Thyroid gland (tissue), 4 donors: ENCODE measurements at regions not wholly inside any gene's neighbourhood (a gene's known extent, or its start where the extent isn't known, plus 50 kb on each side); places are given as distances from the start of the nearest gene placed in this dataset.

Source experiments
- CTCF ChIP-seq, 6 experiments: fragments of 200-600 bp in 3 of 6; fragments of 450-650 bp in 3 of 6; sonication (generic) in 3 of 6; IDR thresholded peaks; one replicate each; pipeline ENCODE4 v1.5.1; 2016 to 2019; ENCODE audit warnings: antibody characterized with exemption in 6 of 6, mild to moderate bottlenecking in 2 of 6, inconsistent platforms in 1 of 6, moderate library complexity in 1 of 6
- POLR2A ChIP-seq, 2 donors: fragments of 450-650 bp; IDR thresholded peaks; one replicate each; pipeline ENCODE4 v1.6.1; 2017; ENCODE audit warnings: antibody characterized with exemption in 2 of 2, mild to moderate bottlenecking in 2 of 2, moderate library complexity in 1 of 2

GRCh38 chr4:28241021-28241420, 1380.4 kb downstream of the STIM2 start:
- TF ChIP-seq CTCF (IDR thresholded peaks at IDR 0.05) (no peak), POLR2A (IDR thresholded peaks at IDR 0.05) (no peak)
